SK-N-SH (cell line): ENCODE measurements at regions not wholly inside any gene's neighbourhood (a gene's known extent, or its start where the extent isn't known, plus 50 kb on each side); places are given as distances from the start of the nearest gene placed in this dataset.

Experiments
- EZH2phosphoT487 ChIP-seq: fragments of 200-600 bp; sonication (generic); IDR thresholded peaks from 2 replicates; pipeline ENCODE4 v1.6.1; 2017; ENCODE audit warnings: low read depth, mixed run types, mild to moderate bottlenecking, antibody characterized with exemption, moderate library complexity, borderline replicate concordance
- FOSL2 ChIP-seq: IDR thresholded peaks from 2 replicates; pipeline ENCODE4 v1.4.0; 2012; ENCODE audit warnings: low read depth, mild to moderate bottlenecking, moderate library complexity, borderline replicate concordance
- IRF3 ChIP-seq: fragments of 150-350 bp; IDR thresholded peaks from 2 replicates; pipeline ENCODE4 v1.6.1; 2016; ENCODE audit warnings: mild to moderate bottlenecking, low read depth, low read length
- JUND ChIP-seq: IDR thresholded peaks from 2 replicates; pipeline ENCODE4 v1.4.0; 2012
- MAX ChIP-seq: IDR thresholded peaks from 2 replicates; pipeline ENCODE4 v1.4.0; 2012; ENCODE audit warnings: low read depth
- MEF2A ChIP-seq: IDR thresholded peaks from 2 replicates; pipeline ENCODE4 v1.4.0; 2012; ENCODE audit warnings: low read depth, borderline replicate concordance
- NRF1 ChIP-seq: IDR thresholded peaks from 2 replicates; pipeline ENCODE4 v1.6.1; 2012; ENCODE audit warnings: low read depth, mild to moderate bottlenecking, low read length
- POLR2AphosphoS5 ChIP-seq: IDR thresholded peaks from 2 replicates; pipeline ENCODE4 v1.6.1; 2012; ENCODE audit warnings: low read depth, low read length
- SIN3A ChIP-seq: IDR thresholded peaks from 2 replicates; pipeline ENCODE4 v1.6.1; 2012; ENCODE audit warnings: low read depth, mild to moderate bottlenecking, low read length, moderate library complexity, borderline replicate concordance
- YY1 ChIP-seq: IDR thresholded peaks from 2 replicates; pipeline ENCODE4 v1.4.0; 2012; ENCODE audit warnings: low read depth, mild to moderate bottlenecking
- TF ChIP-seq, protein P1 (sequence below): fragments of 200-600 bp; sonication (generic); IDR thresholded peaks from 2 replicates; pipeline ENCODE4 v1.6.1; 2017; ENCODE audit warnings: antibody characterized with exemption, mild to moderate bottlenecking, moderate library complexity
- TF ChIP-seq, protein P2 (sequence below): IDR thresholded peaks from 2 replicates; pipeline ENCODE4 v1.4.0; 2012; ENCODE audit warnings: low read depth, borderline replicate concordance

DNA sequence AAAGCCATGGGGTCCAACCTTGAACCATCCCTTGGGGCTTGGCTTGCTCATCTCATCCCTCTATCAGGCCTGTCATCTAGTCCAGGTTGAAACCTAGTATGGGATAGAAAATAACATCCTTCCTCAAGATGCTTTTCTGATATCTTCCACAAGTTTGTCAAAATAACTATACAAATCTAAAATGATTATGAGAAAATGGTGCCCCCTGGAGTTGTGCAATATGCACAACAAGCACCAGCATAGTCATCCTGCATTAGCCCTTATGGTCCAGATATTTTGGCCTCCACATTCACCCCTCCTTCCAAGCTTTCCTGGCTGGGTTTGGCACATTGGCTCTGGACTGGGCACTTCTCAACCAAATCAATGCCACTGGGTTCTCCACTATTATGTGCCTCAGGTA lies 101.2 kb downstream of the TBX19 start:
- TF ChIP-seq, protein P1, sequence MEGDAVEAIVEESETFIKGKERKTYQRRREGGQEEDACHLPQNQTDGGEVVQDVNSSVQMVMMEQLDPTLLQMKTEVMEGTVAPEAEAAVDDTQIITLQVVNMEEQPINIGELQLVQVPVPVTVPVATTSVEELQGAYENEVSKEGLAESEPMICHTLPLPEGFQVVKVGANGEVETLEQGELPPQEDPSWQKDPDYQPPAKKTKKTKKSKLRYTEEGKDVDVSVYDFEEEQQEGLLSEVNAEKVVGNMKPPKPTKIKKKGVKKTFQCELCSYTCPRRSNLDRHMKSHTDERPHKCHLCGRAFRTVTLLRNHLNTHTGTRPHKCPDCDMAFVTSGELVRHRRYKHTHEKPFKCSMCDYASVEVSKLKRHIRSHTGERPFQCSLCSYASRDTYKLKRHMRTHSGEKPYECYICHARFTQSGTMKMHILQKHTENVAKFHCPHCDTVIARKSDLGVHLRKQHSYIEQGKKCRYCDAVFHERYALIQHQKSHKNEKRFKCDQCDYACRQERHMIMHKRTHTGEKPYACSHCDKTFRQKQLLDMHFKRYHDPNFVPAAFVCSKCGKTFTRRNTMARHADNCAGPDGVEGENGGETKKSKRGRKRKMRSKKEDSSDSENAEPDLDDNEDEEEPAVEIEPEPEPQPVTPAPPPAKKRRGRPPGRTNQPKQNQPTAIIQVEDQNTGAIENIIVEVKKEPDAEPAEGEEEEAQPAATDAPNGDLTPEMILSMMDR: no peak; the same call in 1 of the 2 replicates
- TF ChIP-seq MEF2A (no peak), FOSL2 (no peak), YY1 (no peak), EZH2phosphoT487 (no peak), POLR2AphosphoS5 (no peak), MAX (no peak), IRF3 (no peak), SIN3A (no peak), NRF1 (no peak), JUND (no peak)
- TF ChIP-seq, protein P2, sequence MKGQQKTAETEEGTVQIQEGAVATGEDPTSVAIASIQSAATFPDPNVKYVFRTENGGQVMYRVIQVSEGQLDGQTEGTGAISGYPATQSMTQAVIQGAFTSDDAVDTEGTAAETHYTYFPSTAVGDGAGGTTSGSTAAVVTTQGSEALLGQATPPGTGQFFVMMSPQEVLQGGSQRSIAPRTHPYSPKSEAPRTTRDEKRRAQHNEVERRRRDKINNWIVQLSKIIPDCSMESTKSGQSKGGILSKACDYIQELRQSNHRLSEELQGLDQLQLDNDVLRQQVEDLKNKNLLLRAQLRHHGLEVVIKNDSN: no peak
